ENCODE measurements at regions not wholly inside any gene's neighbourhood (a gene's known extent, or its start where the extent isn't known, plus 50 kb on each side); places are given as distances from the start of the nearest gene placed in this dataset.
"Not testable (repeated sequence)": the region's sequence is repeated elsewhere in the genome, so short reads cannot be mapped to it uniquely, and the experiment has no call there.

GRCh38 chr2:84373391-84373790 lies 85.7 kb downstream of the SUCLG1 start:
- no peak for DNase-seq

GRCh38 chr2:84362541-84362940 lies 96.5 kb downstream of the SUCLG1 start:
- no peak for DNase-seq

DNA sequence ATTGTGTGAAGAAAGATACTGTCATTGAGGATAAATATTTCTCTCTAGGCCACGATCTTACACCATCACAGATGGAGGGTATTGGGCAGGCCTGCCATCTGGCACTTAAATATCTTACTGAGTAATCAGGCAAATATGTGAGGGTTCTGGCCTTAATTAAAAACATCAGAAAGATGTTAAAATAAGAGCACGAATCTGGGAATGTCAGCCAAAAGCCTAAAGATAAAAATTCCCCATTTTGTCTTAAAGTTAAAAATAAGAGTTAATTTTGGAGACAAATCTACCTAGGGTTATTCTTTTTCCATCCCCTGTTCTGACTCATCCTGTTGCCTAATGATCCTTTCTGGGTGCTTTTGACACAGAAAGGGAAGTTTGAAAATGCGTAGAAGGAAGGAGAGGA lies 121.0 kb downstream of the SUCLG1 start:
- no peak for DNase-seq

- DNase-seq: no peak
These were observed 131.3 kb downstream of the SUCLG1 start for GRCh38 chr2:84327645-84328249.

GRCh38 chr2:84326831-84327432 lies 132.1 kb downstream of the SUCLG1 start:
- no peak for DNase-seq

DNA sequence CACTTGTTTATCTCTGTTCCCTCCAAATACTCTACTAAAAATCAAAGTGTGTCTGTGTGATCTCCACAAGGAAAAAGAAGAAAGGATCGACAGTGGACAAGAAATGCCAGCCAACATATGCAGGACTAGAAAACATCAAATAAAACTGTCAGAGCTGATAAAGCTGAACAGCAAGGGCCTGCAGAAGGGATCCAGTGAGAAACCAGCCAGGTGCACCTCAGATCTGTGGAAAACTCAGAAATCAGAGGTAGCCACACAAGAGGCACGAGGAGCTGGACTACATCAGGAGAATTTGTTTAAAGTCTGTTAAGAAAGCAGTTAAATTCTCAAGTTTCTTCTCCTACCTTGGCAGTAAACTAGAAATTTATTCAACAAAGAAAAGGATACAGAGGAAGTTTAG lies 135.2 kb downstream of the SUCLG1 start:
- no peak for DNase-seq

- no peak for DNase-seq
These were observed 138.1 kb downstream of the SUCLG1 start for GRCh38 chr2:84320940-84321339.

GRCh38 chr2:84319581-84319980 lies 139.5 kb downstream of the SUCLG1 start:
- DNase-seq: no peak

DNA sequence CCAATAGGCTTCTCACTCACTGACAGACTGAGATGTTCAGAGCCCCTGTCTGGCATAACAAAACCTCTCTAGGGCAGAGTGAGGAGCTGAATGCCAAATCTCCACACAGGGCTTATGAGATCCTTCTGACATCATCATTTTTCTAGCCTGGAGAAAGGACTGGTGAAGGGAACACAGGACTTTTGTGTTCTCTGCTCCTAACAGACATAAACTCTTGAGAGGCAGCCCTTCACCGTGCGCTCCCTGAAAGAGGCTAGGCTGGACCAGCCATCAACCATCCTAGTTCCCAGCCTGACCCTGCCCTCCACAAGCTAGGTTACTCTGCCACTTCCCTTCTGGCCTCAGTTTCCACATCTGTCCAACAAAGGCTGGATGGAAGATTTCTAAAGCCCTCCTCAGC lies 141.9 kb downstream of the SUCLG1 start:
- no peak for DNase-seq

GRCh38 chr2:84314901-84315330 lies 144.2 kb downstream of the SUCLG1 start:
- no peak for DNase-seq

- DNase-seq: no peak
These were observed 144.8 kb downstream of the SUCLG1 start for GRCh38 chr2:84314250-84314649.

GRCh38 chr2:84309281-84309680 lies 149.8 kb downstream of the SUCLG1 start:
- DNase-seq: no peak

DNA sequence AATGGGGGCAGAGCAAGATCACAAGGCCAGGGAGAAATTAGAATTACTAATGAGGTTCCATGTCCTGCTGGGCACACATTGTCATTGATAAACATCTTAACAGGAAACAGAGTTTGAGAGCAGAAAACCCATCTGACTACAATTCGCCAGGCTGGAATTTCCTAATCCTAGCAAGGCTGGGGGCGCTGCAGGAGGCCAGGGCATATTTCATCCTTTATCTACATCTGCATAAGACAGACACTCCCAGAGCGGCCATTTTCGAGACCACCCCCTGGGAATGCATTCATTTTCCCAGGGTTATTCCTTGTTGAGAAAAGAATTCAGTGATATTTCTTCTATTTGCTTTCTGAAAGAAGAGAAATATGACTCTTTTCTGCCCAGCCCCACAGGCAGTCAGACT lies 152.7 kb downstream of the SUCLG1 start:
- DNase-seq: no peak

DNA sequence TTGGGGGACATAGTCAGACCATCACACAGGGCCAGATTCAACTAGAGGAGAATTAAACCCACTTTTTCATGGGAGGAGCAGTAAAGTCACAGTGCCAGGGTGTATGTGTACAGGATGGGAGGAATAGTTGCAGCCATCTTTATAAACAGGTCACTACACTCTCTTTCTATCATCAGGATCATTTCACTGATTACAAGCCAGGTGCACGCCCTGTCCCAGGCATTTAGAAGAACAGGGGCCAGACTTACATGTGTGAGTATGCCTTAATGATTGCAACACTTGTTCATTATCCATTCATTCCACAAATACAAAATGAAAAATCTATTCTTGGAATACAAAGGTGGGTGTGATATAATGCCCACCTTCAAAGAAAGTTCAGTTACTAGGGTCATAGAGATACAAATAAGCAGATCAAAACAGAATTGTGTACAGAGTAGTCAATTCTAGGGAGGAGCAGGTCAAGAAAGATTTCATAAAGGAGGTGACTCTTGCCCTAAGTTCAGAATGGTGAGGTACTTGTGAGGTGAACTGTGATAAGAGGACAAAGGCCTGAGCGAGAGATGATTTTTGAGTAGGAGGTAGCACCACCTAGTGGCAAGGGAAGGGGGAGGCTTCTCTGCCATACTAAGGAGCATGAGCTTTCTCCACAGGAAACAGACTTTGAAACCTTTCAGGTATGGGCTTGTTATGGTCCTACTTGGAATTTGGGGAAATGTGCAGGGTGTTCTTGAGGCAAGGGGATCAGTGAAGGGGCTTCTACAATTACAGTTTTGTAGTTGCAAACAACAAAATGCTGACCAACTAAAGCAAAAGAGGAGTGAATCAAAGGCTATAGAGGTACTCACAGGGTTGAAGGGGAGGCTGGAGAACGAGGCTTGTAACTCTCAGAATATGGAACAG lies 156.3 kb downstream of the SUCLG1 start:
- no peak for DNase-seq

GRCh38 chr2:84301717-84302116 lies 157.4 kb downstream of the SUCLG1 start:
- no peak for DNase-seq

- DNase-seq: no peak
These were observed 158.4 kb downstream of the SUCLG1 start for GRCh38 chr2:84300696-84301029.

DNA sequence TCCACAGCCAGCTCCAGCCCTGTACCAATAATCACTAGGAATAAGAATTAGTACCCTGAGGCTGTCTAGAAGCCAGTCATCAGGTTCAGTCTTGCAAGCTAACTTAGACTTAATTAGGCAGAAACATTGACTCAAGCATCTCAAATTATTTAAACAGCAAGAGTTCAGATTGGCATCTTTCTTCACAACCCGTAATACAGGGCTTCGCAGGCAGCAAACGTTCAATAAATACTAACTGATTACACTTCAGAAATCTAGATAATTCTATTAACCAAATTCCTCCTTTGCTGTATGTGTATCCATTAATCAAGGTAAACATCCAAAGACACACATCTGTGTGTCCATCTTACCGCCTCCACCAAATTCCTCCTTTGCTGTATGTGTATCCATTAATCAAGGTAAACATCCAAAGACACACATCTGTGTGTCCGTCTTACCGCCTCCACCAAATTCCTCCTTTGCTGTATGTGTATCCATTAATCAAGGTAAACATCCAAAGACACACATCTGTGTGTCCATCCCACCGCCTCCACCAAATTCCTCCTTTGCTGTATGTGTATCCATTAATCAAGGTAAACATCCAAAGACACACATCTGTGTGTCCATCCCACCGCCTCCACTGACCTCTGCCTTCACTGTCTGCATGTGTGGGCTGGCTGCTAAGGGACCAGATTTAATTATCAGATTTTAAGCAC lies 158.9 kb downstream of the SUCLG1 start:
- not testable (repeated sequence) for DNase-seq

DNA sequence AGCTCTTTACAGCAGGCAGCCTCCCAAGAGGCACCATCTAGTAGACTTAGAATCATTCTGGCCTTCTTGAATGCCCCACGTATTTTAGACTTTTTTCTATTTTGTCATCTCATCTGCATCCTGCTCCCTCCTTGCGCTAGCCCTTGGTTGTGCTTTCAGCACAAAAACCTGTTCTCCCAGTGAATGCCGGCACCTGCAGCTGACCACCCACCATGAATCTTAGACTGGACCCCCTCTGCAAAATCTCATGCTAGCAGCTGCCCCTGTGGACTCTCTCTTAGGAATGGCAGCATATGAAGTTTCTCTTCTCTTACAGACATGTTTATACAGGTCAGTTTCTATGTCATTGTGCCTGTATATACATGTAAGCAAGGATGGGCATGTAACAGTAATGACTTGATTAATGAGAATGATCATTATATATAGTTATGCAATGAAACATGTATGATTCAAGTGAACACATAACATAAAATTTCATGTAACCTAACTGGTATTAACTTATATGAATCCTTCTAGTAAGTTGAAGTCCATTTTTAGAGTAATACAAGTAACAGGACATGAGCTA lies 159.8 kb downstream of the SUCLG1 start:
- no peak for DNase-seq

- no peak for DNase-seq
These were observed 161.9 kb downstream of the SUCLG1 start for GRCh38 chr2:84297155-84297554.

- DNase-seq: no peak
These were observed 165.2 kb downstream of the SUCLG1 start for GRCh38 chr2:84293791-84294380.

DNA sequence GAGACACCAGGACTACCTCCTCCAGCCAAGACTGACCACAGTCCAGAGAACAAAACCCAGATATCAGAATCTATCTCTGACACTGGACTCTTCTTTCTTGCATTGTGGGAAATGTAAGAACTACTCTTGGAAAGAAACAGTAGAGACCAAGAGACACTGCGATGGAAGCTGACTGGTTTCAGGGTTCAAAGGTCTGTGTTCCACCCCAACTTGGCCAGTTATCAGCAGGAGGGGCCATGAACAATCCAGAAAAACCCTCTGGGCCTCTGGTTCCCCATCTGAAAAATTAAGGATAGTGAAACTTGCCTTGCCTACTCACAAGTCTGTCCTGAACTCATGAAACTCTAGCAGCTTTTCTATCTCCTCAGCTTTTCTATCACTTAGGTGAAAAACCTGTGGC lies 166.5 kb downstream of the SUCLG1 start:
- no peak for DNase-seq

GRCh38 chr2:84290537-84290936 lies 168.5 kb downstream of the SUCLG1 start:
- DNase-seq: no peak

- DNase-seq: no peak
These were observed 170.8 kb downstream of the SUCLG1 start for GRCh38 chr2:84288293-84288692.
